HepG2 (cell line): ENCODE measurements at regions not wholly inside any gene's neighbourhood (a gene's known extent, or its start where the extent isn't known, plus 50 kb on each side); places are given as distances from the start of the nearest gene placed in this dataset.

Source experiments
- ATAC-seq: fragments of 200-7000 bp; cut with Tn5 transposase; 3 replicates; pipeline ENCODE4 v1.9.1; 2020; ENCODE audit warnings: mild to moderate bottlenecking, moderate library complexity
- BruUV-seq: library from RNA; stranded (reverse); fragments of 400-500 nt; replicated peaks from 2 replicates; lab custom pipeline; 2021; lab: Mats Ljungman, UMichigan
- CTCF ChIA-PET: fragments of 300-600 bp; formaldehyde crosslinking; extraction: SDS; loops from one replicate; lab custom pipeline; 2021; ENCODE audit warnings: low total read pairs, inconsistent platforms, low intra/inter-chr PET ratio; lab: Yijun Ruan, JAX
- POLR2A ChIA-PET: fragments of 350-600 bp; sonication (Branson Sonifier 250); formaldehyde crosslinking; loops from one replicate; lab custom pipeline; 2020; ENCODE audit warnings: antibody characterized with exemption, inconsistent platforms; lab: Yijun Ruan, JAX
- DNase-seq: peaks from one replicate; pipeline ENCODE4 v3.0.0-alpha.2; 2015; ENCODE audit warnings: low spot score
- FAIRE-seq: peaks from 3 replicates; lab custom pipeline; 2011; peaks lifted over from hg19 to GRCh38; lab: Jason Lieb, UNC
- H2AFZ ChIP-seq: one replicate; pipeline ENCODE4 v1.6.1; 2011; ENCODE audit warnings: low read length, inconsistent platforms
- H3K27ac ChIP-seq: fragments of 300-600 bp; 3 replicates; pipeline ENCODE4 v1.8.0; 2011; ENCODE audit warnings: mixed run types, mild to moderate bottlenecking, mixed read lengths, low read length, inconsistent platforms; ENCODE audit not compliant: insufficient read depth; ENCODE audit errors: extremely low read length
- H3K27me3 ChIP-seq, 2 experiments: fragments of 200-600 bp in 1 of 2; 2 replicates in 1 of 2; 3 replicates in 1 of 2; pipeline versions ENCODE4 v1.6.0 to v1.8.0; 2011; ENCODE audit warnings: low read length in 2 of 2, mild to moderate bottlenecking in 2 of 2, moderate library complexity in 2 of 2, inconsistent platforms in 1 of 2; ENCODE audit not compliant: insufficient read depth in 2 of 2, control insufficient read depth in 1 of 2
- H3K36me3 ChIP-seq, 2 experiments: fragments of 200-600 bp in 1 of 2; replicated peaks in 1 of 2; 2 replicates in 1 of 2; 3 replicates in 1 of 2; pipeline versions ENCODE4 v1.5.1 to v1.8.0; 2011; ENCODE audit warnings: low read length in 2 of 2, inconsistent platforms in 1 of 2; ENCODE audit not compliant: insufficient read depth in 2 of 2, control insufficient read depth in 1 of 2
- H3K4me1 ChIP-seq: 2 replicates; pipeline ENCODE4 v1.5.1; 2012; ENCODE audit warnings: low read length, inconsistent platforms; ENCODE audit not compliant: insufficient read depth
- H3K4me2 ChIP-seq: 2 replicates; pipeline ENCODE4 v1.6.0; 2011; ENCODE audit warnings: low read depth, low read length, inconsistent platforms
- H3K4me3 ChIP-seq, 3 experiments: fragments of 200-600 bp in 1 of 3; sonication (generic), shearing (Covaris generic) in 1 of 3; replicated peaks in 1 of 3; 2 replicates each; pipeline ENCODE4 v1.5.1; 2011 to 2016; ENCODE audit warnings: low read length in 3 of 3, inconsistent platforms in 2 of 3, low read depth in 2 of 3, mild to moderate bottlenecking in 2 of 3, control low read depth in 1 of 3, mixed read lengths in 1 of 3; ENCODE audit not compliant: insufficient read depth in 1 of 3
- H3K79me2 ChIP-seq: one replicate; pipeline ENCODE4 v1.6.1; 2011; ENCODE audit warnings: low read length, inconsistent platforms; ENCODE audit not compliant: insufficient read depth
- H3K9ac ChIP-seq: 2 replicates; pipeline ENCODE4 v1.6.0; 2011; ENCODE audit warnings: mild to moderate bottlenecking, low read depth, low read length, inconsistent platforms; ENCODE audit not compliant: insufficient read depth
- H3K9me3 ChIP-seq: 2 replicates; pipeline ENCODE4 v1.5.1; 2012; ENCODE audit warnings: mild to moderate bottlenecking, low read length
- H4K20me1 ChIP-seq: 2 replicates; pipeline ENCODE4 v1.6.0; 2011; ENCODE audit warnings: inconsistent platforms, mild to moderate bottlenecking, low read length, moderate library complexity; ENCODE audit not compliant: insufficient read depth
- CENPBD1 ChIP-seq: sonication (generic); formaldehyde crosslinking; IDR thresholded peaks from 2 replicates; pipeline ENCODE4 v1.8.0; 2022; ENCODE audit warnings: missing genetic modification reagents, low read depth, mild to moderate bottlenecking, borderline replicate concordance
- CENPT ChIP-seq: sonication (generic); formaldehyde crosslinking; IDR thresholded peaks from 2 replicates; pipeline ENCODE4 v1.8.0; 2022; ENCODE audit warnings: low read depth, mild to moderate bottlenecking, moderate library complexity, missing genetic modification reagents
- ELF1 ChIP-seq: sonication (generic); formaldehyde crosslinking; IDR thresholded peaks from 2 replicates; pipeline ENCODE4 v1.4.0; 2020; ENCODE audit warnings: missing genetic modification reagents
- NR1H2 ChIP-seq: sonication (generic); formaldehyde crosslinking; IDR thresholded peaks from 2 replicates; pipeline ENCODE4 v1.8.1; 2022; ENCODE audit warnings: low read depth, missing genetic modification reagents, borderline replicate concordance
- PAXIP1 ChIP-seq: sonication (generic); formaldehyde crosslinking; conservative IDR thresholded peaks from 2 replicates; pipeline ENCODE4 v1.4.0; 2020; ENCODE audit warnings: mild to moderate bottlenecking, missing genetic modification reagents, moderate library complexity
- PBX2 ChIP-seq: IDR thresholded peaks from 2 replicates; pipeline ENCODE4 v1.6.1; 2016; ENCODE audit warnings: control low read depth
- SNAPC5 ChIP-seq: sonication (generic); formaldehyde crosslinking; IDR thresholded peaks from 2 replicates; pipeline ENCODE4 v1.8.1; 2023; ENCODE audit warnings: mild to moderate bottlenecking, missing genetic modification reagents, borderline replicate concordance
- ZFP90 ChIP-seq: sonication (generic); formaldehyde crosslinking; IDR thresholded peaks from 2 replicates; pipeline ENCODE4 v1.8.0; 2022; ENCODE audit warnings: missing genetic modification reagents, mild to moderate bottlenecking, inconsistent platforms, borderline replicate concordance
- ZNF136 ChIP-seq: sonication (generic); formaldehyde crosslinking; IDR thresholded peaks from 2 replicates; pipeline ENCODE4 v1.8.1; 2022; ENCODE audit warnings: low read depth, mild to moderate bottlenecking, moderate library complexity, missing genetic modification reagents
- ZNF407 ChIP-seq: sonication (generic); formaldehyde crosslinking; IDR thresholded peaks from one replicate; pipeline ENCODE4 v1.5.1; 2020; ENCODE audit warnings: mild to moderate bottlenecking, missing genetic modification reagents; ENCODE audit errors: not compliant biosample characterization
- ZNF773 ChIP-seq: sonication (generic); formaldehyde crosslinking; IDR thresholded peaks from 2 replicates; pipeline ENCODE4 v1.4.0; 2020; ENCODE audit warnings: missing genetic modification reagents, borderline replicate concordance
- WGBS: methylation state at CpG from one replicate; pipeline ENCODE4 v1.1.6; 2017; ENCODE audit warnings: low lambda C conversion rate; 5-methylcytosine and 5-hydroxymethylcytosine counted together
- in situ Hi-C: cut with HindIII; loops from 2 replicates; pipeline ENCODE4 v1.10.0; 2017; ENCODE audit warnings: low pct_unique_long_range_greater_than_20kb; ENCODE audit not compliant: extremely low pct_ligation_motif_present
- intact Hi-C: fragments of 100-400 bp; cut with micrococcal nuclease; formaldehyde crosslinking; loops from one replicate; pipeline ENCODE4 v1.10.0; 2022; ENCODE audit not compliant: unreplicated experiment

- in situ Hi-C loops = no loop called here
- Histone ChIP-seq H3K79me2 (no peaks in the 10 kb centered on the region), H3K4me3 (no peak overlapping the region), H4K20me1 (no peaks in the 10 kb centered on the region), H3K27ac (no peak overlapping the region), H3K4me1 (no peaks in the 10 kb centered on the region), H3K9me3 (peaks cover 73% of the 10 kb centered on the region), H3K9ac (no peak overlapping the region), H2AFZ (no peak overlapping the region), H3K36me3 (no peaks in the 10 kb centered on the region), H3K4me2 (no peak overlapping the region), H3K27me3 (no peaks in the 10 kb centered on the region)
- CTCF ChIA-PET = no interaction called here
- no peak for ATAC-seq
- POLR2A ChIA-PET = no interaction called here
- BruUV-seq = no TSS peak
- WGBS = 14% methylated on average over 3 of the region's 3 CpGs
- no peak for FAIRE-seq
- no peak for DNase-seq
- intact Hi-C loops = no loop called here
- TF ChIP-seq ZNF407 (CRISPR knock-in tag) (no peak), PAXIP1 (CRISPR knock-in tag) (no peak), SNAPC5 (CRISPR knock-in tag) (no peak), CENPT (CRISPR knock-in tag) (no peak), ZFP90 (CRISPR knock-in tag) (no peak), PBX2 (CRISPR knock-in tag) (no peak), NR1H2 (no peak), ZNF136 (CRISPR knock-in tag) (no peak), ZNF773 (no peak), CENPBD1 (no peak), ELF1 (CRISPR knock-in tag) (no peak)
These were observed 425.3 kb downstream of the TLR4 start for GRCh38 chr9:118129541-118129940.
